ENCODE measurements at regions not wholly inside any gene's neighbourhood (a gene's known extent, or its start where the extent isn't known, plus 50 kb on each side); places are given as distances from the start of the nearest gene placed in this dataset.

DNA sequence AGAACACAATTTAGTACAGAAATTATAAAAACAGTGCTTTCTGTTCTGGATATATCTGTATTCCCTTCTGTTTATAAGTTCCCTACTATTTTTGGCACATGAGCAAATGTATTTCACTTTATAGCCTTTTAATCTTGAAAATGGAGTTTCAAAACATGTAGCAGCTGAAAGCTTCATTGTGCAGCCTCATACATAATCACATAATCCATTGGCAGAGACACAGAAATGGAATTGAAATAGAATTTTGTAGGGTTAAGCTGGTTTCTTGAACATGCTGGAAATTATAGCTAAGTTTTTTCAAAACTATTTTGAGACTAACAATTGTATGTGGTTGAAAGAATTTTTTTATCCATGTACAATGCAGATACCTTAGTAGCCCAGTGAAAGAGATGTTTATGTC lies 614.3 kb upstream of the MDGA2 start:
- TF ChIP-seq CTCF (IDR thresholded peaks at IDR 0.05 in 4 of 5, conservative IDR thresholded peaks at IDR 0.05 in 1 of 5) (no peak), POLR2A (IDR thresholded peaks at IDR 0.05) (no peak)

Measured in gastrocnemius medialis (tissue), 4 donors.